Umbilical cord (tissue), 1 donor: ENCODE measurements at regions not wholly inside any gene's neighbourhood (a gene's known extent, or its start where the extent isn't known, plus 50 kb on each side); places are given as distances from the start of the nearest gene placed in this dataset.

Source experiments
- DNase-seq: peaks from one replicate; pipeline ENCODE4 v3.0.0-alpha.2; 2015; ENCODE audit warnings: low spot score

GRCh38 chr12:14148489-14149270, 167.3 kb upstream of the GRIN2B start:
- no peak for DNase-seq

GRCh38 chr12:14153803-14154202, 172.4 kb upstream of the GRIN2B start:
- DNase-seq: no peak

DNA sequence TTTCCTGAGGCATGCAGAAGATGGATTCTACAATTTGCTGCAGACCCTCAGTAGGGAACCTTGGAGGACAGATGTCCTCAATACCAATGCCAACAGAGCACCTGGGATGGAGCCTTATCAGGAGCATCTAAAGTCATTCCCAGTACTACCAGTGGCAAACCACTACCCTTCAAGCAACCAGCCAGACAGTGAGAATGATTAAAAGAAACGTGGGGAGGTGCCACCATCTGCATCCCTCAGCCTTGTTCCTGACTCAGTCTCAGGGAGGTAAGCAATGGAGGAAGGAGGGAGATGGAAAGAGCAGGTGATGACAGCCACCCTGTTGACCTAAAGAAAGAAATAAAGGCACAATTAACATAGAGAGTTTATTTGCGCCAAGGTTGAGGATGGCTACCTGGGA, 175.2 kb upstream of the GRIN2B start:
- no peak for DNase-seq

GRCh38 chr12:14157088-14157747, 175.8 kb upstream of the GRIN2B start:
- DNase-seq: no peak

DNA sequence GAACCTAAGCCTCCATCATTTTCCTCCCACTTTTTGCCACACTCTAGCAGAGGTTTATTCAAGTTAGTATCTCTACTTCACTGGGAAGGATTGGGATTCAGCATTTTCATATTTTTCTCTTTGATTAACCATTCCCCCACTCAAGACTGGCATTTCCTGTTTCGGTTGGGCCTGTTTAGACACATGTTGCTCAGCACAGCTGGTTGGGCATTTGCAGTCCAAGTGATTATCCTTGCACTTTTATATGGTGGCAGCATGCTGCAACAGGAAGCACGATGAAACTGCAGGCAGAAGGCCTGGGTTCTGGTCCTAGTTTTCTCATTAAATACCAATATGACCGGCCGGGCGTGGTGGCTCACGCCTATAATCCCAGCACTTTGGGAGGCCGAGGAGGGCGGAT, 182.9 kb upstream of the GRIN2B start:
- no peak for DNase-seq

GRCh38 chr12:14167005-14167628, 185.7 kb upstream of the GRIN2B start:
- peak; percentile 68 for DNase-seq

GRCh38 chr12:14169281-14169680, 187.9 kb upstream of the GRIN2B start:
- no peak for DNase-seq

GRCh38 chr12:14171106-14171505, 189.7 kb upstream of the GRIN2B start:
- DNase-seq: no peak

DNA sequence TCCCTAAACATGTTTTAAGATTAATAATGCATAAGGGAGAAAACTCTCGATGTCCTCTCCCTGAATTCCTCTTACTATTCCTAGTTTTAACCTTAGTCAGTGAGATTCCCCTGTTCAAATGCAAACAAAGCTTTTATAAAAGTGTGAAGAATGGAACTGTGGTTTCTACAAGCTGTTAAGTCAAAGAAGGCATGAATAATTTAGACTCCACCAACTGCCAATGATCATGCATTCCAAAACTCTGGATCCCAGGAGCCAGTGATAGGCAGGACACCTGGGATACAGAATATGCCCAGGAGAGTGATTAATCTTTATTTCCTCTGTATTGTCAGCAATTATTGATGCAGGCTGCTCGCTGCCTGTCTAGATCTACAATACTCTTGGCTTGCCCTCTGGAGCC, 190.3 kb upstream of the ATF7IP start:
- DNase-seq: no peak

DNA sequence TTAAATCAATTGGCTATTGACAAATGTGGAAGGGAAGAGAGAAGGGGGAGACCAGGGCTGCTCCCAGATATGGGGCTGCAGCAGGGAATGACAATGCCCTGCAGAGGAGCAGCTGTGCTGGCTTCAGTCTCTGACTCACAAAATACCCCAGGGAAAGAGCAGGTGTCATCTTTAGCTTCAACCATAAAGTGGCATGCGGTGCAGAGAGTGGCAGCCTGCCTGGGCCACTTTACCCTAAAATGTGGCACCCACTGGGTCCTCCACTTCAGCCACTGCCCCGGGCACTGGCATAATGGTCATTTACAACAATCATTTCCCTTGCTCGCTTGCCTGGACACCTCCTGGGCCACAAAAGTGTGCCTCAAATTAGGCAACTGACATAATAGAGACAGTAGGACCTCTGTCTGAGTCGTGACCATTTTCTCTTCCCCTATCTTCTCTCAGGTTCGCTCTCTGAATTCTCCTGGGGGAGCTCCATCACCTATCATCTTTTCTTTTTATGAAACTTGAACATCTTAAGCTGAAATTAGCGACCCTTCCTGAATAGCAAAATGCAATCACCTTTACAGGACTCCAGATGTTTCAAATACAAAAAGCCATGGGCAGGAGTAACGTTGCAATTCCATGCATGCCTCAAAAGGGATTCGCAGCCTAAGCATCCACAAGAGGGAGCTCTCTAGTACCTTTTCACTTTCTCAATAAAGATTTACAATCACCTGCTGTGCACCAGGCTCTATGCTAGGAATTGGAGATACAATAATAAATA, 179.9 kb upstream of the ATF7IP start:
- peak; percentile 63 for DNase-seq

- DNase-seq: no peak
Measured at GRCh38 chr12:14186193-14186502, 179.3 kb upstream of the ATF7IP start.

GRCh38 chr12:14187002-14187401, 178.5 kb upstream of the ATF7IP start:
- no peak for DNase-seq

DNA sequence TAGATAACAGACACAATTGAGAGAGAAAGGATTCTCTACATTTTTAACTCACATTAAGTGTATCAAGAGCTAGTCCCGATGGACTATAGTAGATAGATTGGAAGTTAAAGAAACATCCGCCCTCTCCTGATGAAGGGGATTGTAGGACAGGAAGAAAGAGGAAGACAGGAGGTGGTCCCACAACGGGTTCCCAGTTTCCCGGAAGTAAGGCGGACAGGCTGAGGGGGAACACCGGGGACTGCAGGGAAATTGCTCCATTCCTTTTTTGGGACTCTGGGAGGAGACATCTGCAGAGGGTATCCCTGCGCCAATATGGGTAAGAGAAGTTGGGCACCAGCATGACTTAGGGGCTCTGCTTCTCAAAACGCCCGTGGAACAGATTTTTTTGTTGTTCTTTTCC, 177.5 kb upstream of the ATF7IP start:
- DNase-seq: no peak

- no peak for DNase-seq
Measured at GRCh38 chr12:14188744-14189143, 176.7 kb upstream of the ATF7IP start.

GRCh38 chr12:14190694-14191093, 174.8 kb upstream of the ATF7IP start:
- DNase-seq: no peak

GRCh38 chr12:14191612-14192011, 173.9 kb upstream of the ATF7IP start:
- DNase-seq: no peak

GRCh38 chr12:14193639-14194038, 171.8 kb upstream of the ATF7IP start:
- DNase-seq: no peak

GRCh38 chr12:14194572-14194971, 170.9 kb upstream of the ATF7IP start:
- no peak for DNase-seq

- no peak for DNase-seq
Measured at GRCh38 chr12:14199455-14200198, 165.9 kb upstream of the ATF7IP start.

DNA sequence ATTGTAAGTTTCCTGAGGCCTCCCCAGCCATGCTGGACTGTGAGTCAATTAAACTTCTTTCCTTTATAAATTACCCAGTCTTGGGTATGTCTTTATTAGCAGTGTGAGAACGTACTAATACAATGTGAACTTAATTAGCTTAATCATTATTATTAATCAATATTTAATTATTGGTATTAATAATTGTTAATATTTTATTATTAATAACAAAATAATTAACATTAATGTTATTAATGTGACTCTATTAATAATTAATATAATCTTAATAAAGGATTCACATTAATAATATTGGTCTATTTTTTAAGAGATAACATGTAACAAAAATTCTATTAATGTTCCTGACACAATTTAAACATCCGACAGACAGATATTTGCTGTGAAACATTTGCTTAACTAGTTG, 164.9 kb upstream of the ATF7IP start:
- DNase-seq: no peak

- no peak for DNase-seq
Measured at GRCh38 chr12:14201291-14201690, 164.2 kb upstream of the ATF7IP start.
